ENCODE measurements at regions not wholly inside any gene's neighbourhood (a gene's known extent, or its start where the extent isn't known, plus 50 kb on each side); places are given as distances from the start of the nearest gene placed in this dataset.

DNA sequence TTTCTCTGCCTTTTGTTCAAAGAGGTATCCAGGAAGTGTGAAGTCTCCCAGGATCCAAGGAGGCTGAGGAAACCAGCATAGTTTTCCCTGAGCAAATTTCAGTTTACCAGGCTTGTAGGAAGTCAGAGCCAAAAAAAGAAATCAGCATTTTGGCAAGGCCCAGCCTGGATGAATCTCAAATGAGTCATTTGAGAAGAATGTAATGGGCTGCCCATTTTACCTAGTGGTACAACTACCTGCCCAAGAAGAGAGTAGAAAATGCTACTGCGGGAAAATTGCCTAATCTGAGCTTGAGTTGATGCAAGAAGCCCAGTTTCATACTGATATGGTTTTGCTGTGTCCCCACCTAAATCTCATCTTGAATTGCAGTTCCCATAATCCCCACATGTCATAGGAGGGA lies 284.1 kb upstream of the ZNF507 start:
- Histone ChIP-seq H3K27me3 (ENCODE audit: insufficient read depth, poor library complexity, severe bottlenecking) (no peaks in the 10 kb centered on the region), H3K4me3 (replicated peaks; ENCODE audit: insufficient read depth, low read length) (no peak overlapping the region), H3K27ac (replicated peaks) (no peak overlapping the region)
- TF ChIP-seq SPI1 (IDR thresholded peaks at IDR 0.05; ENCODE audit: borderline replicate concordance, low read depth) = no peak
- TF ChIP-seq, protein P1, sequence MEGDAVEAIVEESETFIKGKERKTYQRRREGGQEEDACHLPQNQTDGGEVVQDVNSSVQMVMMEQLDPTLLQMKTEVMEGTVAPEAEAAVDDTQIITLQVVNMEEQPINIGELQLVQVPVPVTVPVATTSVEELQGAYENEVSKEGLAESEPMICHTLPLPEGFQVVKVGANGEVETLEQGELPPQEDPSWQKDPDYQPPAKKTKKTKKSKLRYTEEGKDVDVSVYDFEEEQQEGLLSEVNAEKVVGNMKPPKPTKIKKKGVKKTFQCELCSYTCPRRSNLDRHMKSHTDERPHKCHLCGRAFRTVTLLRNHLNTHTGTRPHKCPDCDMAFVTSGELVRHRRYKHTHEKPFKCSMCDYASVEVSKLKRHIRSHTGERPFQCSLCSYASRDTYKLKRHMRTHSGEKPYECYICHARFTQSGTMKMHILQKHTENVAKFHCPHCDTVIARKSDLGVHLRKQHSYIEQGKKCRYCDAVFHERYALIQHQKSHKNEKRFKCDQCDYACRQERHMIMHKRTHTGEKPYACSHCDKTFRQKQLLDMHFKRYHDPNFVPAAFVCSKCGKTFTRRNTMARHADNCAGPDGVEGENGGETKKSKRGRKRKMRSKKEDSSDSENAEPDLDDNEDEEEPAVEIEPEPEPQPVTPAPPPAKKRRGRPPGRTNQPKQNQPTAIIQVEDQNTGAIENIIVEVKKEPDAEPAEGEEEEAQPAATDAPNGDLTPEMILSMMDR (IDR thresholded peaks at IDR 0.05; ENCODE audit: insufficient read depth, low read length) = no peak
- TF ChIP-seq GABPA (IDR thresholded peaks at IDR 0.05; ENCODE audit: low read depth) = no peak
- no peak for TF ChIP-seq POLR2AphosphoS5 (IDR thresholded peaks at IDR 0.05; ENCODE audit: low read depth)
- TF ChIP-seq, protein P2, sequence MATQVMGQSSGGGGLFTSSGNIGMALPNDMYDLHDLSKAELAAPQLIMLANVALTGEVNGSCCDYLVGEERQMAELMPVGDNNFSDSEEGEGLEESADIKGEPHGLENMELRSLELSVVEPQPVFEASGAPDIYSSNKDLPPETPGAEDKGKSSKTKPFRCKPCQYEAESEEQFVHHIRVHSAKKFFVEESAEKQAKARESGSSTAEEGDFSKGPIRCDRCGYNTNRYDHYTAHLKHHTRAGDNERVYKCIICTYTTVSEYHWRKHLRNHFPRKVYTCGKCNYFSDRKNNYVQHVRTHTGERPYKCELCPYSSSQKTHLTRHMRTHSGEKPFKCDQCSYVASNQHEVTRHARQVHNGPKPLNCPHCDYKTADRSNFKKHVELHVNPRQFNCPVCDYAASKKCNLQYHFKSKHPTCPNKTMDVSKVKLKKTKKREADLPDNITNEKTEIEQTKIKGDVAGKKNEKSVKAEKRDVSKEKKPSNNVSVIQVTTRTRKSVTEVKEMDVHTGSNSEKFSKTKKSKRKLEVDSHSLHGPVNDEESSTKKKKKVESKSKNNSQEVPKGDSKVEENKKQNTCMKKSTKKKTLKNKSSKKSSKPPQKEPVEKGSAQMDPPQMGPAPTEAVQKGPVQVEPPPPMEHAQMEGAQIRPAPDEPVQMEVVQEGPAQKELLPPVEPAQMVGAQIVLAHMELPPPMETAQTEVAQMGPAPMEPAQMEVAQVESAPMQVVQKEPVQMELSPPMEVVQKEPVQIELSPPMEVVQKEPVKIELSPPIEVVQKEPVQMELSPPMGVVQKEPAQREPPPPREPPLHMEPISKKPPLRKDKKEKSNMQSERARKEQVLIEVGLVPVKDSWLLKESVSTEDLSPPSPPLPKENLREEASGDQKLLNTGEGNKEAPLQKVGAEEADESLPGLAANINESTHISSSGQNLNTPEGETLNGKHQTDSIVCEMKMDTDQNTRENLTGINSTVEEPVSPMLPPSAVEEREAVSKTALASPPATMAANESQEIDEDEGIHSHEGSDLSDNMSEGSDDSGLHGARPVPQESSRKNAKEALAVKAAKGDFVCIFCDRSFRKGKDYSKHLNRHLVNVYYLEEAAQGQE (IDR thresholded peaks at IDR 0.05; ENCODE audit: insufficient replicate concordance, low read depth) = no peak
- no peak for DNase-seq (ENCODE audit: low read depth in 1 of 2, low spot score in 1 of 2)

DNA sequence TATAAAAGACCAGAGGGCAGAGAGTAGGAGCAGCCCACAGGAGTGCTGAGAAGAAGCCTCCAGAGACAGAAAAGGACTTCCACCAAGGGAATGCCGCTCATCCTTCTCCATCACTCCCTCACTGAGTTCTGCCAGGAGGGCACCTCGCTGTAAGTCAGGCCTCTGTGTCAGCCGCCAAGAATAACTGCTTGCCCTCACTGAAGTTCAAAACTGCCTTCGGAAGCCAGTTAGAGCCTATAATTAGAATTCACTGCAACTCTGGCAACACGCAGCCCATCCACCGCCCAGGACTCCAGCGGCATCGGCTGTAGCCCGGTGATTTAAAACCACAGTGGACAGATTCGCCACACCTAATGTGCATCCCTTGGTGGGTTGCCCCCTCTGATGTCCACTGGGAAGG lies 281.8 kb upstream of the ZNF507 start:
- Histone ChIP-seq H3K4me3 (replicated peaks; ENCODE audit: insufficient read depth, low read length) (no peak overlapping the region), H3K27ac (replicated peaks) (no peak overlapping the region), H3K27me3 (ENCODE audit: insufficient read depth, poor library complexity, severe bottlenecking) (no peaks in the 10 kb centered on the region)
- DNase-seq (ENCODE audit: low read depth in 1 of 2, low spot score in 1 of 2) = no peak
- TF ChIP-seq GABPA (IDR thresholded peaks at IDR 0.05; ENCODE audit: low read depth) (no peak), POLR2AphosphoS5 (IDR thresholded peaks at IDR 0.05; ENCODE audit: low read depth) (no peak), SPI1 (IDR thresholded peaks at IDR 0.05; ENCODE audit: borderline replicate concordance, low read depth) (no peak)
- TF ChIP-seq, protein P1 (IDR thresholded peaks at IDR 0.05; ENCODE audit: insufficient read depth, low read length) = no peak
- TF ChIP-seq, protein P2 (IDR thresholded peaks at IDR 0.05; ENCODE audit: insufficient replicate concordance, low read depth) = no peak

DNA sequence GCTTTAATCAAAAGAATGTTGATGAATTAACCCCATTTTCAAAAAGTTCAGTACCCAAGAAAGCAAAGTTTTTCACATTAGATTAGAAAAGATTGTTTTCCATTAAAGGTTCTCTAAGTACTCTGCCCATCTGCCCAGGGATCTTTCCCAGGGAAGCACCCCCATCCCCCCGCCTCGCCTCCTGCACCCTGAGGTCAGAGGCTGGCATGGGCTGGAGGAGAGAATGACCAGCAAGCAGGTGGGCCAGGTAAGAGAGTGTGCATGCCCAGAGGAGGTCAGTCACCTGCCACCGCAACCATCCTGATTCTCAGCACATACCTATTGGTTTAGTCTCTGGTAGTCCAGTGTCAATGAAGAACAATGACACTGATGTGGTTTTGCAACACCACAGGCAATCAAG lies 279.4 kb upstream of the ZNF507 start:
- no peaks in the 10 kb centered on the region for H3K27me3 ChIP-seq (ENCODE audit: insufficient read depth, poor library complexity, severe bottlenecking)
- no peak overlapping the region for H3K4me3 ChIP-seq (replicated peaks; ENCODE audit: insufficient read depth, low read length)
- TF ChIP-seq, protein P2 (IDR thresholded peaks at IDR 0.05; ENCODE audit: insufficient replicate concordance, low read depth) = no peak
- TF ChIP-seq, protein P1 (IDR thresholded peaks at IDR 0.05; ENCODE audit: insufficient read depth, low read length) = no peak
- TF ChIP-seq POLR2AphosphoS5 (IDR thresholded peaks at IDR 0.05; ENCODE audit: low read depth) (no peak), GABPA (IDR thresholded peaks at IDR 0.05; ENCODE audit: low read depth) (no peak), SPI1 (IDR thresholded peaks at IDR 0.05; ENCODE audit: borderline replicate concordance, low read depth) (no peak)
- no peak for DNase-seq (ENCODE audit: low read depth in 1 of 2, low spot score in 1 of 2)
- no peak overlapping the region for H3K27ac ChIP-seq (replicated peaks)

Data from HL-60 (cell line).